Spinal cord (tissue), 9 donors: ENCODE measurements at regions not wholly inside any gene's neighbourhood (a gene's known extent, or its start where the extent isn't known, plus 50 kb on each side); places are given as distances from the start of the nearest gene placed in this dataset.

Experiments
- DNase-seq, 6 donors: peaks; one replicate each; pipeline versions ENCODE4 v3.0.0 to v3.0.0-alpha.2; 2013 to 2015; ENCODE audit warnings: low spot score in 6 of 6, low read depth in 4 of 6
- H3K27ac ChIP-seq: one replicate; pipeline ENCODE4 v1.5.1; 2013; ENCODE audit warnings: low read depth, low read length, control low read depth
- H3K27me3 ChIP-seq: one replicate; pipeline ENCODE4 v1.6.1; 2013; ENCODE audit warnings: low read length; ENCODE audit not compliant: control insufficient read depth, insufficient read depth
- H3K36me3 ChIP-seq: one replicate; pipeline ENCODE4 v1.6.1; 2013; ENCODE audit warnings: low read length; ENCODE audit not compliant: control insufficient read depth, insufficient read depth
- H3K4me1 ChIP-seq: one replicate; pipeline ENCODE4 v1.6.1; 2013; ENCODE audit warnings: low read length; ENCODE audit not compliant: control insufficient read depth, insufficient read depth
- H3K4me3 ChIP-seq: one replicate; pipeline ENCODE4 v1.5.1; 2013; ENCODE audit warnings: low read depth, low read length, control low read depth
- H3K9me3 ChIP-seq: one replicate; pipeline ENCODE4 v1.6.1; 2013; ENCODE audit warnings: low read length; ENCODE audit not compliant: control insufficient read depth, insufficient read depth
- WGBS: methylation state at CpG from one replicate; pipeline ENCODE4 v1.1.5; 2013; ENCODE audit warnings: missing lambda C conversion rate; ENCODE audit not compliant: insufficient coverage; 5-methylcytosine and 5-hydroxymethylcytosine counted together
- donor health status: healthy.

- no peak overlapping the region for H3K27ac ChIP-seq
- no peaks in the 10 kb centered on the region for H3K27me3 ChIP-seq
- no peaks in the 10 kb centered on the region for H3K9me3 ChIP-seq
- DNase-seq: no peak
- no CpG with 5 or more reads among the region's 1 CpG for WGBS
- no peak overlapping the region for H3K4me3 ChIP-seq
- no peaks in the 10 kb centered on the region for H3K36me3 ChIP-seq
- no peaks in the 10 kb centered on the region for H3K4me1 ChIP-seq
Observed at GRCh38 chr2:150732491-150732890, 245.0 kb upstream of the RND3 start.

- H3K27ac ChIP-seq: no peak overlapping the region
- H3K4me1 ChIP-seq: no peaks in the 10 kb centered on the region
- no peaks in the 10 kb centered on the region for H3K36me3 ChIP-seq
- H3K4me3 ChIP-seq: no peak overlapping the region
- H3K27me3 ChIP-seq: no peaks in the 10 kb centered on the region
- DNase-seq: peak in 1 of 6 donors; percentile 38
- H3K9me3 ChIP-seq: no peaks in the 10 kb centered on the region
Observed at GRCh38 chr2:150732064-150732463, 244.6 kb upstream of the RND3 start.

- Histone ChIP-seq H3K4me3 (no peak overlapping the region), H3K4me1 (no peaks in the 10 kb centered on the region), H3K27ac (no peak overlapping the region), H3K9me3 (no peaks in the 10 kb centered on the region), H3K36me3 (no peaks in the 10 kb centered on the region), H3K27me3 (no peaks in the 10 kb centered on the region)
- DNase-seq: no peak
- WGBS: no CpG with 5 or more reads among the region's 4 CpGs
Observed at GRCh38 chr2:150729495-150729955, 242.1 kb upstream of the RND3 start.

- Histone ChIP-seq H3K27ac (no peak overlapping the region), H3K4me3 (no peak overlapping the region), H3K27me3 (no peaks in the 10 kb centered on the region), H3K36me3 (no peaks in the 10 kb centered on the region), H3K4me1 (no peaks in the 10 kb centered on the region), H3K9me3 (no peaks in the 10 kb centered on the region)
- WGBS: no CpG with 5 or more reads among the region's 1 CpG
- no peak for DNase-seq
Observed at GRCh38 chr2:150718280-150718679, 230.8 kb upstream of the RND3 start.

- Histone ChIP-seq H3K4me1 (no peaks in the 10 kb centered on the region), H3K27ac (no peak overlapping the region), H3K36me3 (no peaks in the 10 kb centered on the region), H3K4me3 (no peak overlapping the region), H3K27me3 (no peaks in the 10 kb centered on the region), H3K9me3 (no peaks in the 10 kb centered on the region)
- no peak for DNase-seq
- WGBS: no CpG with 5 or more reads among the region's 1 CpG
Observed at GRCh38 chr2:150716186-150716585, 228.7 kb upstream of the RND3 start.

GRCh38 chr2:150715501-150715900 is 228.0 kb upstream of the RND3 start:
- Histone ChIP-seq H3K36me3 (no peaks in the 10 kb centered on the region), H3K9me3 (no peaks in the 10 kb centered on the region), H3K27me3 (no peaks in the 10 kb centered on the region), H3K4me1 (no peaks in the 10 kb centered on the region), H3K4me3 (no peak overlapping the region), H3K27ac (no peak overlapping the region)
- DNase-seq: peak in 1 of 6 donors; percentile 36
- 94% methylated on average over 2 of the region's 4 CpGs for WGBS

- no peak overlapping the region for H3K27ac ChIP-seq
- no peak overlapping the region for H3K4me3 ChIP-seq
- no peaks in the 10 kb centered on the region for H3K36me3 ChIP-seq
- H3K4me1 ChIP-seq: no peaks in the 10 kb centered on the region
- DNase-seq: no peak
- WGBS: 100% methylated on average over 1 of the region's 2 CpGs
- H3K27me3 ChIP-seq: no peaks in the 10 kb centered on the region
- H3K9me3 ChIP-seq: no peaks in the 10 kb centered on the region
Observed at GRCh38 chr2:150710916-150711315, 223.4 kb upstream of the RND3 start.

GRCh38 chr2:150710041-150710440 is 222.6 kb upstream of the RND3 start:
- H3K36me3 ChIP-seq: no peaks in the 10 kb centered on the region
- H3K4me1 ChIP-seq: no peaks in the 10 kb centered on the region
- no peak overlapping the region for H3K4me3 ChIP-seq
- WGBS: no CpG with 5 or more reads among the region's 3 CpGs
- no peaks in the 10 kb centered on the region for H3K9me3 ChIP-seq
- no peak for DNase-seq
- no peak overlapping the region for H3K27ac ChIP-seq
- no peaks in the 10 kb centered on the region for H3K27me3 ChIP-seq

- DNase-seq: no peak
- Histone ChIP-seq H3K4me1 (no peaks in the 10 kb centered on the region), H3K4me3 (no peak overlapping the region), H3K9me3 (no peaks in the 10 kb centered on the region), H3K27ac (no peak overlapping the region), H3K36me3 (no peaks in the 10 kb centered on the region), H3K27me3 (no peaks in the 10 kb centered on the region)
- no CpG with 5 or more reads among the region's 2 CpGs for WGBS
Observed at GRCh38 chr2:150706561-150706960, 219.1 kb upstream of the RND3 start.

GRCh38 chr2:150705767-150706166 is 218.3 kb upstream of the RND3 start:
- no peak for DNase-seq
- no peaks in the 10 kb centered on the region for H3K4me1 ChIP-seq
- no peak overlapping the region for H3K27ac ChIP-seq
- H3K36me3 ChIP-seq: no peaks in the 10 kb centered on the region
- WGBS: no CpG with 5 or more reads among the region's 2 CpGs
- H3K9me3 ChIP-seq: no peaks in the 10 kb centered on the region
- H3K27me3 ChIP-seq: no peaks in the 10 kb centered on the region
- no peak overlapping the region for H3K4me3 ChIP-seq
